Mesenchymal stem cell (in vitro differentiated cells and primary cell): ENCODE measurements at regions not wholly inside any gene's neighbourhood (a gene's known extent, or its start where the extent isn't known, plus 50 kb on each side); places are given as distances from the start of the nearest gene placed in this dataset.

Source experiments
- DNase-seq: peaks from one replicate; pipeline ENCODE4 v3.0.0-alpha.2; 2013
- H2AFZ ChIP-seq: one replicate; pipeline ENCODE4 v1.6.1; 2013; ENCODE audit warnings: low read depth, mild to moderate bottlenecking, control low read depth, inconsistent platforms, low read length, moderate library complexity
- H2AK5ac ChIP-seq: 2 replicates; pipeline ENCODE4 v1.6.1; 2013; ENCODE audit warnings: low read length, moderate library complexity, mild to moderate bottlenecking, inconsistent platforms; ENCODE audit not compliant: severe bottlenecking
- H2BK120ac ChIP-seq: one replicate; pipeline ENCODE4 v1.6.1; 2013; ENCODE audit warnings: low read depth, mild to moderate bottlenecking, inconsistent platforms, low read length, moderate library complexity
- H2BK12ac ChIP-seq, 2 experiments: one replicate each; pipeline ENCODE4 v1.6.1; 2013; ENCODE audit warnings: inconsistent platforms in 2 of 2, low read length in 2 of 2, mild to moderate bottlenecking in 2 of 2, moderate library complexity in 2 of 2, control low read depth in 1 of 2
- H2BK15ac ChIP-seq: one replicate; pipeline ENCODE4 v1.6.1; 2013; ENCODE audit warnings: mild to moderate bottlenecking, low read depth, inconsistent platforms; ENCODE audit not compliant: poor library complexity, severe bottlenecking
- H2BK5ac ChIP-seq: 2 replicates; pipeline ENCODE4 v1.6.1; 2013; ENCODE audit warnings: low read depth, mild to moderate bottlenecking, low read length, control low read depth, inconsistent platforms; ENCODE audit not compliant: poor library complexity, severe bottlenecking
- H3K14ac ChIP-seq, 2 experiments: one replicate each; pipeline ENCODE4 v1.6.1; 2013; ENCODE audit warnings: inconsistent platforms in 2 of 2, low read length in 2 of 2, control low read depth in 1 of 2, mild to moderate bottlenecking in 1 of 2, moderate library complexity in 1 of 2
- H3K18ac ChIP-seq, 2 experiments: one replicate each; pipeline ENCODE4 v1.6.1; 2013; ENCODE audit warnings: inconsistent platforms in 2 of 2, low read length in 2 of 2, control low read depth in 1 of 2, low read depth in 1 of 2, mild to moderate bottlenecking in 1 of 2
- H3K23ac ChIP-seq, 2 experiments: one replicate each; pipeline ENCODE4 v1.6.1; 2013; ENCODE audit warnings: inconsistent platforms in 2 of 2, low read length in 2 of 2, mild to moderate bottlenecking in 2 of 2, moderate library complexity in 2 of 2, control low read depth in 1 of 2
- H3K27ac ChIP-seq: 2 replicates; pipeline ENCODE4 v1.5.1; 2013; ENCODE audit warnings: mild to moderate bottlenecking, moderate library complexity, low read length, control low read depth, inconsistent platforms; ENCODE audit not compliant: poor library complexity, severe bottlenecking
- H3K27me3 ChIP-seq, 2 experiments: 2 replicates each; pipeline versions ENCODE4 v1.6.1 to v1.7.0; 2013; ENCODE audit warnings: low read length in 2 of 2, mild to moderate bottlenecking in 2 of 2, moderate library complexity in 2 of 2, control low read depth in 1 of 2, inconsistent platforms in 1 of 2; ENCODE audit not compliant: control insufficient read depth in 1 of 2, insufficient read depth in 1 of 2
- H3K36me3 ChIP-seq, 2 experiments: 2 replicates each; pipeline versions ENCODE4 v1.6.1 to v1.7.0; 2013; ENCODE audit warnings: low read length in 2 of 2, control low read depth in 1 of 2, inconsistent platforms in 1 of 2, low read depth in 1 of 2, mild to moderate bottlenecking in 1 of 2; ENCODE audit not compliant: insufficient read depth in 2 of 2, control insufficient read depth in 1 of 2
- H3K4ac ChIP-seq, 2 experiments: one replicate each; pipeline ENCODE4 v1.6.1; 2013; ENCODE audit warnings: inconsistent platforms in 2 of 2, low read length in 2 of 2, mild to moderate bottlenecking in 2 of 2, moderate library complexity in 2 of 2, control low read depth in 1 of 2, low read depth in 1 of 2
- H3K4me1 ChIP-seq: 2 replicates; pipeline ENCODE4 v1.6.1; 2013; ENCODE audit warnings: low read depth, low read length, control low read depth; ENCODE audit not compliant: control insufficient read depth, insufficient read depth
- H3K4me2 ChIP-seq: 2 replicates; pipeline ENCODE4 v1.6.1; 2013; ENCODE audit warnings: low read length, mild to moderate bottlenecking, inconsistent platforms; ENCODE audit not compliant: poor library complexity, severe bottlenecking
- H3K4me3 ChIP-seq, 2 experiments: 2 replicates each; pipeline versions ENCODE4 v1.5.1 to v1.7.0; 2013; ENCODE audit warnings: low read length in 2 of 2, mild to moderate bottlenecking in 2 of 2, control low read depth in 1 of 2, low read depth in 1 of 2; ENCODE audit not compliant: insufficient read depth in 1 of 2
- H3K79me1 ChIP-seq: replicated peaks from 2 replicates; pipeline ENCODE4 v1.6.1; 2013; ENCODE audit warnings: mild to moderate bottlenecking, control low read depth, low read length, inconsistent platforms; ENCODE audit not compliant: poor library complexity, severe bottlenecking
- H3K9ac ChIP-seq: 2 replicates; pipeline ENCODE4 v1.7.0; 2013; ENCODE audit warnings: mild to moderate bottlenecking, low read length, moderate library complexity
- H3K9me3 ChIP-seq: 2 replicates; pipeline ENCODE4 v1.7.0; 2013; ENCODE audit warnings: mild to moderate bottlenecking, low read length; ENCODE audit not compliant: control insufficient read depth
- H4K8ac ChIP-seq: one replicate; pipeline ENCODE4 v1.6.1; 2013; ENCODE audit warnings: inconsistent platforms, mild to moderate bottlenecking, low read length, moderate library complexity
- H4K91ac ChIP-seq: one replicate; pipeline ENCODE4 v1.6.1; 2013; ENCODE audit warnings: mild to moderate bottlenecking, low read length, inconsistent platforms
- WGBS: methylation state at CpG from one replicate; pipeline ENCODE4 v1.1.7; 2013; ENCODE audit warnings: mixed read lengths; 5-methylcytosine and 5-hydroxymethylcytosine counted together

- Histone ChIP-seq H3K23ac (no peak overlapping the region), H4K8ac (no peak overlapping the region), H3K4ac (no peak overlapping the region), H2AFZ (no peak overlapping the region), H2BK120ac (no peak overlapping the region), H3K4me3 (no peak overlapping the region), H2AK5ac (no peak overlapping the region), H3K79me1 (no peaks in the 10 kb centered on the region), H3K9me3 (no peaks in the 10 kb centered on the region), H3K14ac (no peak overlapping the region), H3K4me2 (no peak overlapping the region), H3K9ac (no peak overlapping the region), H3K18ac (no peak overlapping the region), H3K27me3 (no peaks in the 10 kb centered on the region), H4K91ac (no peak overlapping the region), H2BK15ac (no peak overlapping the region), H2BK12ac (no peak overlapping the region), H3K4me1 (no peaks in the 10 kb centered on the region), H3K36me3 (no peaks in the 10 kb centered on the region), H2BK5ac (no peak overlapping the region), H3K27ac (no peak overlapping the region)
- WGBS, result 78% methylated on average over 13 of the region's 13 CpGs
- DNase-seq, result no peak
Measured at GRCh38 chr11:134845474-134846327, 433.7 kb upstream of the B3GAT1 start.

- Histone ChIP-seq H3K27me3 (no peaks in the 10 kb centered on the region), H3K9me3 (no peaks in the 10 kb centered on the region), H2AK5ac (no peak overlapping the region), H2BK120ac (no peak overlapping the region), H2AFZ (no peak overlapping the region), H3K14ac (no peak overlapping the region), H3K27ac (no peak overlapping the region), H3K36me3 (no peaks in the 10 kb centered on the region), H2BK15ac (no peak overlapping the region), H3K18ac (no peak overlapping the region), H3K23ac (no peak overlapping the region), H3K4me1 (no peaks in the 10 kb centered on the region), H4K91ac (no peak overlapping the region), H2BK12ac (no peak overlapping the region), H3K4me2 (no peak overlapping the region), H3K9ac (no peak overlapping the region), H3K4me3 (no peak overlapping the region), H2BK5ac (no peak overlapping the region), H3K79me1 (no peaks in the 10 kb centered on the region), H4K8ac (no peak overlapping the region), H3K4ac (no peak overlapping the region)
- WGBS, result 67% methylated on average over 8 of the region's 8 CpGs
- DNase-seq, result no peak
Measured at GRCh38 chr11:134844838-134845237, 432.8 kb upstream of the B3GAT1 start.

- H4K8ac ChIP-seq, result no peak overlapping the region
Measured at GRCh38 chr11:134843735-134844134, 431.7 kb upstream of the B3GAT1 start.

GRCh38 chr11:134843020-134843419, 431.0 kb upstream of the B3GAT1 start:
- no peak overlapping the region for H2BK5ac ChIP-seq
- H3K18ac ChIP-seq, result no peak overlapping the region
- no peak overlapping the region for H2AK5ac ChIP-seq
- 79% methylated on average over 8 of the region's 8 CpGs for WGBS
- no peak overlapping the region for H2BK15ac ChIP-seq
- no peak overlapping the region for H3K23ac ChIP-seq
- H3K9ac ChIP-seq, result no peak overlapping the region
- no peaks in the 10 kb centered on the region for H3K36me3 ChIP-seq
- no peak for DNase-seq
- no peak overlapping the region for H3K4ac ChIP-seq
- no peaks in the 10 kb centered on the region for H3K79me1 ChIP-seq
- H2BK120ac ChIP-seq, result no peak overlapping the region
- no peaks in the 10 kb centered on the region for H3K4me1 ChIP-seq
- no peak overlapping the region for H3K4me3 ChIP-seq
- no peaks in the 10 kb centered on the region for H3K27me3 ChIP-seq
- H2AFZ ChIP-seq, result no peak overlapping the region
- no peak overlapping the region for H4K91ac ChIP-seq
- no peak overlapping the region for H3K14ac ChIP-seq
- no peaks in the 10 kb centered on the region for H3K9me3 ChIP-seq
- no peak overlapping the region for H3K4me2 ChIP-seq
- no peak overlapping the region for H4K8ac ChIP-seq
- H2BK12ac ChIP-seq, result no peak overlapping the region
- no peak overlapping the region for H3K27ac ChIP-seq

More at GRCh38 chr11:134843735-134844134, 431.7 kb upstream of the B3GAT1 start:
- Histone ChIP-seq H3K27me3 (no peaks in the 10 kb centered on the region), H3K4ac (no peak overlapping the region), H3K4me1 (no peaks in the 10 kb centered on the region), H4K91ac (no peak overlapping the region), H2BK12ac (no peak overlapping the region), H2BK120ac (no peak overlapping the region), H2AK5ac (no peak overlapping the region), H3K9me3 (no peaks in the 10 kb centered on the region), H3K18ac (no peak overlapping the region), H3K27ac (no peak overlapping the region), H3K14ac (no peak overlapping the region), H3K79me1 (no peaks in the 10 kb centered on the region), H2BK5ac (no peak overlapping the region), H2AFZ (no peak overlapping the region), H3K4me2 (no peak overlapping the region), H2BK15ac (no peak overlapping the region), H3K36me3 (no peaks in the 10 kb centered on the region), H3K9ac (no peak overlapping the region), H3K23ac (no peak overlapping the region), H3K4me3 (no peak overlapping the region)
- 89% methylated on average over 9 of the region's 9 CpGs for WGBS
- no peak for DNase-seq
